H9 (cell line): ENCODE measurements at regions not wholly inside any gene's neighbourhood (a gene's known extent, or its start where the extent isn't known, plus 50 kb on each side); places are given as distances from the start of the nearest gene placed in this dataset.

Source experiments
- DNase-seq: peaks from one replicate; pipeline ENCODE4 v3.0.0-alpha.2; 2017
- H2AFZ ChIP-seq: one replicate; pipeline ENCODE4 v1.6.1; 2013; ENCODE audit warnings: mild to moderate bottlenecking, low read length, control low read depth, moderate library complexity
- H2AK5ac ChIP-seq: 2 replicates; pipeline ENCODE4 v1.6.1; 2013; ENCODE audit warnings: low read length, control low read depth, mixed read lengths; ENCODE audit not compliant: insufficient read length
- H2BK120ac ChIP-seq: one replicate; pipeline ENCODE4 v1.6.1; 2013; ENCODE audit warnings: low read depth, mild to moderate bottlenecking, low read length, control low read depth, inconsistent platforms; ENCODE audit not compliant: poor library complexity, severe bottlenecking
- H2BK12ac ChIP-seq: 2 replicates; pipeline ENCODE4 v1.6.1; 2013; ENCODE audit warnings: low read length, control low read depth, mixed read lengths, low read depth; ENCODE audit not compliant: insufficient read length
- H2BK15ac ChIP-seq: 2 replicates; pipeline ENCODE4 v1.6.1; 2013; ENCODE audit warnings: low read depth, low read length, control low read depth
- H2BK20ac ChIP-seq: one replicate; pipeline ENCODE4 v1.6.1; 2013; ENCODE audit warnings: low read depth, mild to moderate bottlenecking, low read length, control low read depth, inconsistent platforms; ENCODE audit not compliant: poor library complexity, severe bottlenecking
- H2BK5ac ChIP-seq: 2 replicates; pipeline ENCODE4 v1.6.1; 2013; ENCODE audit warnings: low read length, control low read depth, mixed read lengths; ENCODE audit not compliant: insufficient read length
- H3K14ac ChIP-seq: 2 replicates; pipeline ENCODE4 v1.6.1; 2013; ENCODE audit warnings: low read length, control low read depth; ENCODE audit not compliant: insufficient read depth
- H3K18ac ChIP-seq: 2 replicates; pipeline ENCODE4 v1.6.1; 2013; ENCODE audit warnings: low read depth, mild to moderate bottlenecking, mixed read lengths, low read length, control low read depth; ENCODE audit not compliant: insufficient read length
- H3K23ac ChIP-seq: 2 replicates; pipeline ENCODE4 v1.6.1; 2013; ENCODE audit warnings: low read length, control low read depth, mixed read lengths, low read depth; ENCODE audit not compliant: insufficient read length
- H3K23me2 ChIP-seq: 2 replicates; pipeline ENCODE4 v1.6.1; 2013; ENCODE audit warnings: low read depth, mild to moderate bottlenecking, mixed read lengths, low read length, control low read depth; ENCODE audit not compliant: insufficient read length, poor library complexity, severe bottlenecking
- H3K27ac ChIP-seq: 2 replicates; pipeline ENCODE4 v1.5.1; 2013; ENCODE audit warnings: low read length, control low read depth, mixed read lengths, low read depth; ENCODE audit not compliant: insufficient read length
- H3K27me3 ChIP-seq: 2 replicates; pipeline ENCODE4 v1.6.1; 2013; ENCODE audit warnings: low read length, control low read depth, inconsistent platforms; ENCODE audit not compliant: insufficient read depth
- H3K4ac ChIP-seq: 2 replicates; pipeline ENCODE4 v1.6.1; 2013; ENCODE audit warnings: low read depth, mild to moderate bottlenecking, control low read depth, inconsistent platforms, low read length, moderate library complexity
- H3K4me1 ChIP-seq: 2 replicates; pipeline ENCODE4 v1.6.1; 2013; ENCODE audit warnings: low read length, control low read depth, inconsistent platforms; ENCODE audit not compliant: insufficient read depth
- H3K4me2 ChIP-seq: 2 replicates; pipeline ENCODE4 v1.6.1; 2013; ENCODE audit warnings: low read length, control low read depth, mixed read lengths; ENCODE audit not compliant: insufficient read length, insufficient read depth
- H3K56ac ChIP-seq: 2 replicates; pipeline ENCODE4 v1.6.1; 2013; ENCODE audit warnings: low read depth, mild to moderate bottlenecking, mixed read lengths, low read length, control low read depth; ENCODE audit not compliant: insufficient read length
- H3K79me1 ChIP-seq: 2 replicates; pipeline ENCODE4 v1.6.1; 2013; ENCODE audit warnings: low read depth, mild to moderate bottlenecking, moderate library complexity, low read length, control low read depth, inconsistent platforms; ENCODE audit not compliant: insufficient read depth, poor library complexity, severe bottlenecking
- H3K79me2 ChIP-seq: 2 replicates; pipeline ENCODE4 v1.6.1; 2013; ENCODE audit warnings: low read length, control low read depth, inconsistent platforms; ENCODE audit not compliant: insufficient read depth
- H3K9ac ChIP-seq: 2 replicates; pipeline ENCODE4 v1.6.1; 2013; ENCODE audit warnings: low read length, control low read depth, mixed read lengths; ENCODE audit not compliant: insufficient read length; ENCODE audit errors: extremely low read depth
- H3K9me3 ChIP-seq: one replicate; pipeline ENCODE4 v1.6.1; 2013; ENCODE audit warnings: low read depth, low read length, inconsistent platforms; ENCODE audit not compliant: control insufficient read depth
- H3T11ph ChIP-seq: one replicate; pipeline ENCODE4 v1.6.1; 2013; ENCODE audit warnings: mild to moderate bottlenecking, low read length, control low read depth, inconsistent platforms
- H4K20me1 ChIP-seq: one replicate; pipeline ENCODE4 v1.6.1; 2013; ENCODE audit not compliant: control insufficient read depth, insufficient read length, insufficient read depth
- H4K5ac ChIP-seq: 2 replicates; pipeline ENCODE4 v1.6.1; 2013; ENCODE audit warnings: low read depth, mild to moderate bottlenecking, mixed read lengths, low read length, control low read depth; ENCODE audit not compliant: insufficient read length
- H4K8ac ChIP-seq: replicated peaks from 2 replicates; pipeline ENCODE4 v1.6.1; 2013; ENCODE audit warnings: low read length, control low read depth, mixed read lengths, low read depth; ENCODE audit not compliant: insufficient read length
- H4K91ac ChIP-seq: 2 replicates; pipeline ENCODE4 v1.6.1; 2013; ENCODE audit warnings: low read depth, mild to moderate bottlenecking, moderate library complexity, mixed read lengths, low read length, control low read depth; ENCODE audit not compliant: insufficient read length
- H3K27ac Mint-ChIP-seq, 3 experiments: 2 replicates in 2 of 3; 3 replicates in 1 of 3; pipeline ENCODE4 v1.8.0; 2020 to 2021; ENCODE audit warnings: mixed read lengths in 3 of 3, mild to moderate bottlenecking in 1 of 3, moderate library complexity in 1 of 3
- H3K27me3 Mint-ChIP-seq: 2 replicates; pipeline ENCODE4 v1.8.0; 2021; ENCODE audit warnings: low read depth, mild to moderate bottlenecking, moderate library complexity, mixed read lengths
- H3K36me3 Mint-ChIP-seq, 3 experiments: 2 replicates in 2 of 3; 3 replicates in 1 of 3; pipeline ENCODE4 v1.8.0; 2020 to 2021; ENCODE audit warnings: low read depth in 3 of 3, mixed read lengths in 3 of 3; ENCODE audit not compliant: insufficient read depth in 1 of 3
- H3K4me1 Mint-ChIP-seq, 2 experiments: 2 replicates each; pipeline ENCODE4 v1.8.0; 2020; ENCODE audit warnings: mixed read lengths in 2 of 2
- H3K4me3 Mint-ChIP-seq, 2 experiments: 2 replicates in 1 of 2; 3 replicates in 1 of 2; pipeline ENCODE4 v1.8.0; 2020 to 2021; ENCODE audit warnings: mild to moderate bottlenecking in 2 of 2, mixed read lengths in 2 of 2, moderate library complexity in 1 of 2
- H3K9me3 Mint-ChIP-seq, 2 experiments: 2 replicates in 1 of 2; 3 replicates in 1 of 2; pipeline ENCODE4 v1.8.0; 2020; ENCODE audit warnings: mild to moderate bottlenecking in 2 of 2, mixed read lengths in 2 of 2, moderate library complexity in 1 of 2
- CTCF ChIP-seq: fragments of 200-600 bp; sonication (generic); conservative IDR thresholded peaks from 3 replicates; pipeline ENCODE4 v1.8.0; 2021; ENCODE audit warnings: antibody characterized with exemption, mild to moderate bottlenecking
- WGBS: extraction: QIAGEN DNeasy Blood & Tissue Kit; methylation state at CpG from one replicate; pipeline ENCODE4 v1.1.7; 2013; ENCODE audit warnings: missing lambda C conversion rate, low lambda C conversion rate, mixed read lengths; ENCODE audit not compliant: insufficient read length; ENCODE audit errors: extremely low coverage; 5-methylcytosine and 5-hydroxymethylcytosine counted together

- H3K23me2 ChIP-seq = no peaks in the 10 kb centered on the region
- H3K4me3 Mint-ChIP-seq = no peak overlapping the region
- no peak overlapping the region for H3T11ph ChIP-seq
- no peak overlapping the region for H3K27ac ChIP-seq
- H3K27ac Mint-ChIP-seq = no peak overlapping the region
- no peaks in the 10 kb centered on the region for H3K4me1 ChIP-seq
- H3K79me1 ChIP-seq = no peaks in the 10 kb centered on the region
- H3K36me3 Mint-ChIP-seq = no peaks in the 10 kb centered on the region
- no peak overlapping the region for H3K4ac ChIP-seq
- TF ChIP-seq CTCF = no peak
- H4K91ac ChIP-seq = no peak overlapping the region
- no peak for DNase-seq
- no CpG with 5 or more reads among the region's 1 CpG for WGBS
- H2BK5ac ChIP-seq = no peak overlapping the region
- no peak overlapping the region for H3K14ac ChIP-seq
- H4K5ac ChIP-seq = no peak overlapping the region
- no peak overlapping the region for H3K4me2 ChIP-seq
- H2AK5ac ChIP-seq = no peak overlapping the region
- no peaks in the 10 kb centered on the region for H3K27me3 ChIP-seq
- no peaks in the 10 kb centered on the region for H4K20me1 ChIP-seq
- no peak overlapping the region for H2BK15ac ChIP-seq
- no peak overlapping the region for H2AFZ ChIP-seq
- no peaks in the 10 kb centered on the region for H3K79me2 ChIP-seq
- H2BK120ac ChIP-seq = no peak overlapping the region
- no peak overlapping the region for H3K23ac ChIP-seq
- no peak overlapping the region for H2BK20ac ChIP-seq
- H3K56ac ChIP-seq = no peak overlapping the region
- no peak overlapping the region for H3K9ac ChIP-seq
- no peaks in the 10 kb centered on the region for H3K27me3 Mint-ChIP-seq
- no peak overlapping the region for H2BK12ac ChIP-seq
- no peak overlapping the region for H3K18ac ChIP-seq
- no peaks in the 10 kb centered on the region for H3K9me3 ChIP-seq
- H3K4me1 Mint-ChIP-seq = no peaks in the 10 kb centered on the region
- H4K8ac ChIP-seq = no peak overlapping the region
- H3K9me3 Mint-ChIP-seq = no peaks in the 10 kb centered on the region; a peak in 1 of 5 replicates
These were observed 1576.7 kb downstream of the SLITRK1 start for GRCh38 chr13:82305588-82305987.
